ENCODE measurements at regions not wholly inside any gene's neighbourhood (a gene's known extent, or its start where the extent isn't known, plus 50 kb on each side); places are given as distances from the start of the nearest gene placed in this dataset.
"Not testable (repeated sequence)": the region's sequence is repeated elsewhere in the genome, so short reads cannot be mapped to it uniquely, and the experiment has no call there.

GRCh38 chr1:228652116-228652515 lies 83.2 kb upstream of the RHOU start:
- no peak overlapping the region for H3K27ac ChIP-seq (replicated peaks)
- no peak for DNase-seq (ENCODE audit: low read depth in 1 of 2, low spot score in 1 of 2)
- TF ChIP-seq SPI1 (IDR thresholded peaks at IDR 0.05; ENCODE audit: borderline replicate concordance, low read depth): no peak
- TF ChIP-seq, protein P1, sequence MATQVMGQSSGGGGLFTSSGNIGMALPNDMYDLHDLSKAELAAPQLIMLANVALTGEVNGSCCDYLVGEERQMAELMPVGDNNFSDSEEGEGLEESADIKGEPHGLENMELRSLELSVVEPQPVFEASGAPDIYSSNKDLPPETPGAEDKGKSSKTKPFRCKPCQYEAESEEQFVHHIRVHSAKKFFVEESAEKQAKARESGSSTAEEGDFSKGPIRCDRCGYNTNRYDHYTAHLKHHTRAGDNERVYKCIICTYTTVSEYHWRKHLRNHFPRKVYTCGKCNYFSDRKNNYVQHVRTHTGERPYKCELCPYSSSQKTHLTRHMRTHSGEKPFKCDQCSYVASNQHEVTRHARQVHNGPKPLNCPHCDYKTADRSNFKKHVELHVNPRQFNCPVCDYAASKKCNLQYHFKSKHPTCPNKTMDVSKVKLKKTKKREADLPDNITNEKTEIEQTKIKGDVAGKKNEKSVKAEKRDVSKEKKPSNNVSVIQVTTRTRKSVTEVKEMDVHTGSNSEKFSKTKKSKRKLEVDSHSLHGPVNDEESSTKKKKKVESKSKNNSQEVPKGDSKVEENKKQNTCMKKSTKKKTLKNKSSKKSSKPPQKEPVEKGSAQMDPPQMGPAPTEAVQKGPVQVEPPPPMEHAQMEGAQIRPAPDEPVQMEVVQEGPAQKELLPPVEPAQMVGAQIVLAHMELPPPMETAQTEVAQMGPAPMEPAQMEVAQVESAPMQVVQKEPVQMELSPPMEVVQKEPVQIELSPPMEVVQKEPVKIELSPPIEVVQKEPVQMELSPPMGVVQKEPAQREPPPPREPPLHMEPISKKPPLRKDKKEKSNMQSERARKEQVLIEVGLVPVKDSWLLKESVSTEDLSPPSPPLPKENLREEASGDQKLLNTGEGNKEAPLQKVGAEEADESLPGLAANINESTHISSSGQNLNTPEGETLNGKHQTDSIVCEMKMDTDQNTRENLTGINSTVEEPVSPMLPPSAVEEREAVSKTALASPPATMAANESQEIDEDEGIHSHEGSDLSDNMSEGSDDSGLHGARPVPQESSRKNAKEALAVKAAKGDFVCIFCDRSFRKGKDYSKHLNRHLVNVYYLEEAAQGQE (IDR thresholded peaks at IDR 0.05; ENCODE audit: insufficient replicate concordance, low read depth): no peak
- no peak for TF ChIP-seq CTCF (IDR thresholded peaks at IDR 0.05; ENCODE audit: insufficient read depth, low read length)
- TF ChIP-seq POLR2AphosphoS5 (IDR thresholded peaks at IDR 0.05; ENCODE audit: low read depth): no peak
- TF ChIP-seq GABPA (IDR thresholded peaks at IDR 0.05; ENCODE audit: low read depth): no peak
- H3K4me3 ChIP-seq (replicated peaks; ENCODE audit: insufficient read depth, low read length): no peak overlapping the region
- no peaks in the 10 kb centered on the region for H3K27me3 ChIP-seq (ENCODE audit: insufficient read depth, poor library complexity, severe bottlenecking)

DNA sequence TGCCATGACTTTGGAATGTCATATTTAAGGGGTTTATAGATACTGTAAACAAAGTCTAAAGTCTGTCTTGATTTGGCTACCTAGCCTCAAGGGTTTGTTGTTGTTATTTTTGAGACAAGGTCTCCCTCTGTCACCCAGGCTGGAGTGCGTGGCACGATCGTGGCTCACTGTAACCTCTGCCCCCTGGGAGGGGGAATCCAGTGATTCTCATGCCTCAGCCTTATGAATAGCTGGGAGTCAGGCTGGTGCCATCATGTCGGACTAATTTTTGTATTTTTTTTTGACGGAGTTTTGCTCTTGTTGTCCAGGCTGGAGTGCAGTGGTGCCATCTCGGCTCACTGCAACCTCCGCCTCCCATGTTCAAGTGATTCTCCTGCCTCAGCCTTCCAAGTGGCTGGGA lies 82.2 kb upstream of the RHOU start:
- not testable (repeated sequence) for H3K4me3 ChIP-seq (replicated peaks; ENCODE audit: insufficient read depth, low read length); H3K27ac ChIP-seq (replicated peaks); DNase-seq (ENCODE audit: low read depth in 1 of 2, low spot score in 1 of 2); H3K27me3 ChIP-seq (ENCODE audit: insufficient read depth, poor library complexity, severe bottlenecking)

DNA sequence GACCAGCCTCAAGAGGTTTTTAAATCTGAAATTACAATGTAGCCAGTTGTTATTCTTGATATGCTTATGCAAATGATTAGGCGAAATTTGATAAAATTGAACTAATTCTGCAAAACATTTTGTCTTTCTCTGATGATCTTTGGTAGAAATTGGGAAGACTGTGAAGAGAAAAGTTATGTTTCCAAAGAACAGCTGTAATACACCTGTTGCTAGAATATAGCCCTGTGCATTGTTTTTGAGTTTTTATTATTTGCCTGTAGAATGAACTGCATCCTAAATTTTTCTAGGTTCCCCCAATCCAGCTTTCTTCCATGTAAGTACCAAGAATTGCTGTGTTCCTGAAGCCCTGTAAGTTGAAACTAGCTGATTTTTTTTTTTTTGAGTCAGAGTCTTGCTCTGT lies 81.5 kb upstream of the RHOU start:
- TF ChIP-seq CTCF (IDR thresholded peaks at IDR 0.05; ENCODE audit: insufficient read depth, low read length) (no peak), SPI1 (IDR thresholded peaks at IDR 0.05; ENCODE audit: borderline replicate concordance, low read depth) (no peak), POLR2AphosphoS5 (IDR thresholded peaks at IDR 0.05; ENCODE audit: low read depth) (no peak), GABPA (IDR thresholded peaks at IDR 0.05; ENCODE audit: low read depth) (no peak)
- TF ChIP-seq, protein P1 (IDR thresholded peaks at IDR 0.05; ENCODE audit: insufficient replicate concordance, low read depth): no peak
- H3K4me3 ChIP-seq (replicated peaks; ENCODE audit: insufficient read depth, low read length): no peak overlapping the region
- no peaks in the 10 kb centered on the region for H3K27me3 ChIP-seq (ENCODE audit: insufficient read depth, poor library complexity, severe bottlenecking)
- no peak for DNase-seq (ENCODE audit: low read depth in 1 of 2, low spot score in 1 of 2)
- H3K27ac ChIP-seq (replicated peaks): no peak overlapping the region

GRCh38 chr1:228655796-228656394 lies 79.4 kb upstream of the RHOU start:
- TF ChIP-seq POLR2AphosphoS5 (IDR thresholded peaks at IDR 0.05; ENCODE audit: low read depth): no peak
- no peak for TF ChIP-seq GABPA (IDR thresholded peaks at IDR 0.05; ENCODE audit: low read depth)
- TF ChIP-seq CTCF (IDR thresholded peaks at IDR 0.05; ENCODE audit: insufficient read depth, low read length): no peak
- TF ChIP-seq, protein P1 (IDR thresholded peaks at IDR 0.05; ENCODE audit: insufficient replicate concordance, low read depth): no peak
- TF ChIP-seq SPI1 (IDR thresholded peaks at IDR 0.05; ENCODE audit: borderline replicate concordance, low read depth): no peak
- DNase-seq (ENCODE audit: low read depth in 1 of 2, low spot score in 1 of 2): no peak
- no peak overlapping the region for H3K4me3 ChIP-seq (replicated peaks; ENCODE audit: insufficient read depth, low read length)
- H3K27me3 ChIP-seq (ENCODE audit: insufficient read depth, poor library complexity, severe bottlenecking): no peaks in the 10 kb centered on the region
- no peak overlapping the region for H3K27ac ChIP-seq (replicated peaks)

DNA sequence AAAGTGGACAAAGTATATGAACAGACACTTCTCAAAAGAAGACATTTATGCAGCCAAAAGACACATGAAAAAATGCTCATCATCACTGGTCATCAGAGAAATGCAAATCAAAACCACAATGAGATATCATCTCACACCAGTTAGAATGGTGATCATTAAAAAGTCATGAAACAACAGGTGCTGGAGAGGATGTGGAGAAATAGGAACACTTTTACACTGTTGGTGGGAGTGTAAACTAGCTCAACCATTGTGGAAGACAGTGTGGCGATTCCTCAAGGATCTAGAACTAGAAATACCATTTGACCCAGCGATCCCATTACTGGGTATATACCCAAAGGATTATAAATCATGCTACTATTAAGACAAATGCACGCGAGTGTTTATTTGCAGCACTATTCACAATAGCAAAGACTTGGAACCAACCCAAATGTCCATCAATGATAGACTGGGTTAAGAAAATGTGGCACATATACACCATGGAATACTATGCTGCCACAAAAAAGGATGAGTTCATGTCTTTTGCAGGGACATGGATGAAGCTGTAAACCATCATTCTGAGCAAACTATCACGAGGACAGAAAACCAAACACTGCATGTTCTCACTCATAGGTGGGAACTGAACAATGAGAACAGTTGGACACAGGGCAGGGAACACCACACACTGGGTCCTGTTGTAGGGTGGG lies 73.1 kb upstream of the RHOU start:
- H3K27me3 ChIP-seq (ENCODE audit: insufficient read depth, poor library complexity, severe bottlenecking); H3K27ac ChIP-seq (replicated peaks); H3K4me3 ChIP-seq (replicated peaks; ENCODE audit: insufficient read depth, low read length); DNase-seq (ENCODE audit: low read depth in 1 of 2, low spot score in 1 of 2): not testable (repeated sequence)

Data from HL-60 (cell line).